Stimulated activated CD8-positive, alpha-beta memory T cell treated with anti-CD3 and anti-CD28 coated beads, Interleukin-4, amount 100 ng/mL, for 4 hours (primary cell): ENCODE measurements at regions not wholly inside any gene's neighbourhood (a gene's known extent, or its start where the extent isn't known, plus 50 kb on each side); places are given as distances from the start of the nearest gene placed in this dataset.

Experiments used
- DNase-seq, 2 donors: peaks; one replicate each; pipeline ENCODE4 v3.0.0-alpha.2; 2020; ENCODE audit warnings: low read depth in 2 of 2, low spot score in 1 of 2

GRCh38 chr4:26067035-26067434 is 153.0 kb downstream of the SMIM20 start:
- no peak for DNase-seq

DNA sequence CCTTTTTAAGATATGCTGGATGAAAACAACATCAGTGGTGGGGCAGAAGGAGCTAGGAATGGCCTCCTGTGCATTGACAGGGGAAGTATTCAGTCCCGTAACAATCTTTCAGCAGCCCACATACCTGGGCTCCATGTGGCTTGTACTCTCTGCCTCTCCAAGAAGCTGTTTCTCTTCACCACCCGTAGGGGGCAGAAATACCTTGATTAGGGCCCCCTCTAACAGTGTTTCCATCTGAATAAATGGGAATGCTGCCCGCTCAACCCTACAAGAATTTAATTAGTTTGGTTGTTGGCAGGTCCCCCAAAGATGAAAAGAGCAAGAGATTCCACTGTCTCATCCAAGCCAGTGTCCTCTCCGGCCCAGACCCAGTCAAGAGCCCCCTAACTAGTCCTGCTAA is 155.2 kb downstream of the SMIM20 start:
- no peak for DNase-seq

- no peak for DNase-seq
Measured at GRCh38 chr4:26071688-26072087, 157.7 kb downstream of the SMIM20 start.

- no peak for DNase-seq
Measured at GRCh38 chr4:26073886-26074560, 160.0 kb downstream of the SMIM20 start.

DNA sequence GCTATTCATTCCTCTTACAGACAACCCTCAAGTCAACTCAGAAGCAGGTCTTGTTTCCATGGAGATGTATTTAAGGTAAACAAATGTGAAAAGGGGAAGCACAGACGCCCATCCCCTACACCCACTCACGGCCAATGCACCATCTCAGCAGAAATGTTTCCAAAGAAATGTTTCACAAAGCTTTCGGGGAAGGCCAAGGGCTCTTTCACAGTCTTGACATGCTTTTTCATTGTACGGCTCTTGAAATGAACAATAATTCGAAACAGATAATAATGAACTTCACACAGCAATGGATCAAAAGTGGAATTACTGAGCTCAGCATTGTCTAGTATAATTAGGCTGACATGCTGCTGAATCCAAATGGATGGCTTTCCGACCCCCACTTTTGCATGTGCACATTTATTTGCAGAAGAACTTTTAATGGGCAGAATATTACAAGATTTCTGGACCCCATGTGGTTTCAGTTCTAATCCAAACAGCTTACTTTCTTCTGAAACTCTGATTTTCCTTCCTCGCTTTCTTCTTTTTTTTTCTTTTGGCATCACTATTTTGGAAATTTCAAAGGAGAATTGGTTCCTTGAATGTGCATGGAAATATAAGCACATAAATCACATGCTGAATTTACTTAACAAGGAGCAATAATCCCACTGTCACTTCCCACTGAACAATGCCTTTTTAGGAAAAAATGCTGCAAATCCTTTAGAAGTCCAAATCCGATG is 160.9 kb downstream of the SMIM20 start:
- DNase-seq, result peak in 1 of 2 donors; percentile 20

DNA sequence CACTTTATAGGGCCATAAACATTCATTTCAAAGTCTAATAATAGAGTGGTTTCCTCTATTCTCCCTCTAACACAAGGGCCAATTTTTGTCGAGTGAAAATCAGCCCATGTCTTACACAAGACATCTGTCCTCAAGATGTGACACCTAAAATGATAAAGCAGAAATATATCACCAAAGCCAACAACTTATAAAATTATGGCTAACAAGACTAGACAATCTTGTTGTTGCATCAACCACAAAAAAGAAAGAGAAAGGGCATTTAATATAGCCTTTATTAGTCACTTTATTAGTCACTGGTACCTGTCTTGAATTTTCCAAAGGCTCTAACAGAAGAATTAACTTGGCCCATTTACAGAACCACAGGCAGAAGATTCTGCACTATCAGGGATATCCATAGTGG is 161.6 kb downstream of the SMIM20 start:
- no peak for DNase-seq

DNA sequence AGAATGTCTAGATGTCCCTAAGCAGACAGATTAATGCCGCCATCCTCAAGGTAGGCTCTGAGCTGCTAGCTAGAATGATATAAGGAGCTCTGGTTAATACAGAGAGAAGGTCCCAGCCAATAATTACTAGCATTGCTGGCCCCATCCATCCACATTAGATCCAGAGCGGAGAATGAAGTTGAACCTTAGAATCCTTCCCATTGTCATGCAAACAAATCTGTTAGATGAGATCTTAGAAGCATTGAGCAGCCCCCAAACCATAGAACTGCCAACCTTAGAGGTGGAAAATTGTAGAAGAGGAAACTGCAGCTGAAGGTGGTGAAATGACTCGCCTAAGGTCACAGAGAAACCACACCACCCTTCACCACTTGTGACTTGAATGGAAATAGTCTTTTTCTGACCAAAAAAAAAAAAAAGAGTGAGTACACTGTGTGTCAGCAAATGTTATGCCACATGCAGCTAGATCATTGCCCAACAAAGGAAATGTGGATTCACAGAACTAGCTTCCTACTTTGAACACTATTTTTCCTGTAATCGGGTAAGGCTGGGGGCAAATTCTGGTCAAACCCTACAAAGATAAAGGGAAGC is 162.1 kb downstream of the SMIM20 start:
- no peak for DNase-seq

DNA sequence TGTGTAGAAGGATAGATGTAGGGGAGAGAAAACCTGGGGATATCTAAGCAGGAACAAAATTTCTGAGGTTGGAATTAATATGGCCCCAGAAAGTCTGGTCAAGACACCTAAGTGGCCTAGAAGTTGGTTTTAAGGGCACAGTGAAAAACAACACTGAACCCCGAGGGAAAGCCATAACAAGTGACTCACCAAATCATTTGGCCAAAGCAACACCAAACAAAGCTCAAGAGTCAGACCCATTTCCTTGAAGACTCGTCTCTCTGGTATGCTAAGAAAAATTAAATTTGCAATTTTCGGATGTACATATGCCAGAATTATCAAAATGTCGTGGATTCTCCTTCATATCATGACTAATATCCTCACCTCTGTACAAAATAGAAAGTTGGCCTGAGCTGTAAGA is 162.9 kb downstream of the SMIM20 start:
- DNase-seq, result no peak

DNA sequence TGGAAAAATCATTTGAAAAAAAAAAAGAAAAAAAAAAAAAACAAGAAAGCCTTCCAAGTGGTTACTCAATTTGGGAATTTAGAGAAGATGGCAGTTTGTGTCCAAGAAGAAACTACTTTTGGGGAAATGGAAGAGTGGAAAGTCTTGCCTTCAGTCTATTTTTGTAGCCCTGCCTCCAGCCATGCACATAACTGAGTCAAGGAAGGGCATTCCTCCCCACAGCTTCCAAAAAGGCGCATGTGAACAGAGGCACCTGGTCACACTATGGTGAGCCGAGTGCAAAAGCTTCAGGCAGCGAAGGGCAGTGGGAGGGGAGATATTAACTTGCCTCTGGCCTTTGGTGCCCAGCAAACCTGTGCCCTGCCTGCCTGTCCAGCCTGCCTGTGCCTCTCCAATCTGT is 163.7 kb downstream of the SMIM20 start:
- no peak for DNase-seq

DNA sequence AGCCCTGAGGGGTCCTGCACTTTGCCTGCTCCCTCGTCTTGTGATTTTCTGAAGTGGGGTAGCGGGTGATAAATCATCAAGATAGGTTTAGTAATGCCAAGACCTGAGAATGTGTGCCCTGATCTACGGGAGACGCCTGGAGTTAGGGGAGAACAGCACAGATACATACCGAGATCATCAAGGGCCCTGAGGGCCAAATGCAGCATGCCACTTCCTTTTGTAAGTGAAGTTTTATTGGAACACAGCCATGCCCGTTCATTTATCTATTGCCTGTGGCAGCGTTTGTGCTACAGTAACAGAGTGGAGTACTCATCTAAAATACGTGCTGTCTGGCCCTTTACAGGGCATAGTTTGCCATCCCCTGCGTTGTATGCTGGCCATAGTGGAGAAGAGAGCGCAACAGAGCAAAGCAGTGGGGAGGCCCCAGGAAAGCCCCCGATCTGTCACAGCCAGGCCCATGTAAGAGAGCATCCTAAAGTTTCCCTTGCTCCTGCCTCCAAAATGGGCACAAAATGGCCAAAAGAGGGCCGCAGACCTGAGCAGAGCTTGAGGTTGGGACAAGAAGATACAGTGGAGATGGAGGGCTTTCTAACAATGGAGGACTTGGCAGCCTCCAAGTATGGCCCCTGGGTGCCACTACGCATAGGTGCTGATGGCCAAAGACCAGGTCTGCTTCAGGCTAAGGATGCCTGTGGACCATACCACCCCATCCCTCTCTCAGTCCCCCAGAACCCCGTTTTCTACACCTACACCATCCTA is 167.0 kb downstream of the SMIM20 start:
- no peak for DNase-seq

DNA sequence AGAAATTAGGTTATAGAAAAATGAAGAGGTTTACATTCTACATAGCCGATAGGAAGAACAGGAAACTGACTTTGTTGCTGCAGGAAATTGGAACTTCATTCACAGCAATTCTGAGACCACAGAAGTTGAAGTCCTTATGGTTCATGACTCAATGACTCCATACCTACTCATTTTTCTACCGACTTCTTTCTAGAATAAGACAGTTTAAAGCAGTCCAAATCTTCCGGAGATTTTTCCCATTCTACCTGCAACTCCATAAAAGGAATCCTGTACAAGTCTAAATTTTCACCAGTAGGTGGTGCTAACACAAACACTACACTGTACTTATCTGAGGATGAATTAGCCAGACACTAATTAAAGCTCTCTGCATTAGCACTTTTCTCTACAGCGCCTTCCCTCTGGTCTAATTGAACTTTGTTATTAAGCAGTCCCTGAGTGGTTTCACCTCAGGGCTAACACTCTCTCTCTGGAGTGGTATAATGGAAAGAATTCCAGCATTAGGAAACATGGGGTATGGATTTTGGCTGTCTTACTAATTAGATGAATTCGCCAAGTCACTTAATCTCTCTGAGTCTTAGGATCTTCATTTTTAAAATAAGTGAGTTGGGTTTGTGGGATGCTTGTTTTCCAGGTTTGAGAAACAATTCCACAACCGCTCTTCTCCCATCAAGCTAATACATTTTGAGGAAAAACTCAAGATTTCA is 167.9 kb downstream of the SMIM20 start:
- no peak for DNase-seq

- no peak for DNase-seq
Measured at GRCh38 chr4:26082565-26082964, 168.5 kb downstream of the SMIM20 start.

- DNase-seq, result no peak
Measured at GRCh38 chr4:26083987-26084386, 170.0 kb downstream of the SMIM20 start.

DNA sequence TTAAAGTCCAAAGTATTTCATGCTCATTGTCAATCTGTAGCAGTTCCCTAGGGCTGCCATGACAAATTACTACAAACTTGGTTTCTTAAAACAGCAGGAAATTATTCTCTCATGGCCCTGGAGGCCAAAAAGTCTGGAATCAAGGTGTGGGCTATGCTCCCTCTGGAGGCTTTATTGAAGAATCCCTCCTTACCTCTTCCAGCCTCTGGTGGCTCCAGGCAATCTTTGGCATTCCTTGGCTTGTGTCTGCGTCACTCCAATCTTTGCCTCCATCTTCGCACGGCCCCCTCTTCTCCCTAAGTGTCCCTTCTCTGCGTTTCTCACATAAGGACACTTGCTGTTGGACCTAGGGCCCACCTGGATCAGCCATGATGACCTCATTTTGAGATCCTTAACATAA is 170.4 kb downstream of the SMIM20 start:
- no peak for DNase-seq

DNA sequence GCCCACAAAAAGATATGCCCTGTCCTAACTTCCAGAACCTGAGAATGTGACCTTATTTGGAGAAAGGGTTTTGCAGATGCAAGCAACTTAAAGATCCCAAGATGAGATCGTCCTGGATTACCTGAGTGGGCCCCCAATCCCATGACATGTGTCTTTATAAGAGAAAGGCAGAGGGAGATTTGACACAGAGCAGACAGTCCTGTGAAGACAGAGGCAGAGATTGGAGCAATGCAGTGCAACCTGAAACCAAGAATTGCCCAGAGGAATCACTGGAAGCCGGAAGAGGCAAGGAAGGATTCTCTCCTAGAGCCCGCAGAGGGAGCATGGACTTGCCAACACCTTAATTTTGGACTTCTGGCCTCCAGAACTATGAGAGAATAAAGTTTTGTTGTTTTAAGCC is 171.5 kb downstream of the SMIM20 start:
- DNase-seq, result no peak

DNA sequence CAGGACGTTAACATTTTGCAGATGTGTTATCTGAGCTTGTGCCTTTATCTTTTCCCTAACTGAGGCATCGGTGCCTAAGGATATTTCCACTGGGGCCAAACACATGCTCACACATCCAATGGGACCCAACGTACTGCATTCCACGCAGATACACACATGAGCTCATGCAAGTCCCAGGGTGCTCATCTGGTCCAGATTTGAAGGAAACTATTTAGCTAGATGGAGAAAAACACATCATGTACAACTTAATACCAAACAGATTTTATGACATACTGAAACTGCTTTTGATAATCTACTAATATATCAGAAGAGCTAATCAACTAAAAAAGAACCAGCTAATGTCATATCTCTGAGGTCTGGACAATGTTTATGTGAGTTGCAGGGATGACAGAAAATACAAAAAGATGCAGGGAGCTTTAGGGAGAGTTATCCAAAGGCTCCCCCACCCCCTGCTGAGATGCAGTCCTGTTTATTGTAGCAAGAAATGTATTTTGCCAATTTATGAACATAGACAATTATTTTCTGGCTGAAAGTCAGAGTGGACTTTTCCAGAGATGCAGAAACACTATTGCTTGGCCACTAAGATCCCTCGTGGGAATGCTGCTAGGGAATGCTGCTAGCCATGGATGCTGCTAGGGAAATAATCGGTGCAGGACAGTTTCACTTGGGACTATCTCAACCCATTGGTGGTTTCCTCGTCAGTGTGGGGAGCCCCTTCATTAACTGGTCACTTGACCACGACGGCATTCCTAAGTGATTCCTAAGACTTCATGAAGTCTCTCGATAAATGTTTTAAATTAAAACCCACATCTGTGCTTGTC is 172.8 kb downstream of the SMIM20 start:
- no peak for DNase-seq

DNA sequence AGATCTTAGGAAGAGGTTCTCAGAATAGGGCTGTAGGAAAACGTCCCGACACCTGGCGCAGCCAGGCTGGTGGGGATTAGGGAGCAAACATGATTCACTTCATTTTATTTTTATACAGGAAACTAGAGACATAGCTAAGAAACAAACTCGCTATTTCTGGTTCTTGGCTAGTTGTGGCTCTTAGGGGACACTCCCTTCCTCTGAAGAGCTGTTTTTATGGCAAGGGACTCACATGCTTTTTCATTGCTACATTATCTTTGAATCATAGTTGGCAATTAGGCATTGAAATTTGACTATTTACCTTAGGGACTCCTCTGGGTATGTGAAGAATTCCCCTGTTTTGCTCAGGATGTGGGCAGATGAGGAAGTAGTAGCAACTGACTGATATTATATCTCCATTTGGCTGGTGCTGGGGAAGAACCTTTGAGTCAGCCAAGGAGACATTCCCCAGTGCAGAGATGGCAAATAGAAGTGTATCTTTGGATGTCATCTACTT is 174.5 kb downstream of the SMIM20 start:
- no peak for DNase-seq

GRCh38 chr4:26093551-26093950 is 179.5 kb downstream of the SMIM20 start:
- DNase-seq, result no peak

- no peak for DNase-seq
Measured at GRCh38 chr4:26094076-26094475, 180.1 kb downstream of the SMIM20 start.

DNA sequence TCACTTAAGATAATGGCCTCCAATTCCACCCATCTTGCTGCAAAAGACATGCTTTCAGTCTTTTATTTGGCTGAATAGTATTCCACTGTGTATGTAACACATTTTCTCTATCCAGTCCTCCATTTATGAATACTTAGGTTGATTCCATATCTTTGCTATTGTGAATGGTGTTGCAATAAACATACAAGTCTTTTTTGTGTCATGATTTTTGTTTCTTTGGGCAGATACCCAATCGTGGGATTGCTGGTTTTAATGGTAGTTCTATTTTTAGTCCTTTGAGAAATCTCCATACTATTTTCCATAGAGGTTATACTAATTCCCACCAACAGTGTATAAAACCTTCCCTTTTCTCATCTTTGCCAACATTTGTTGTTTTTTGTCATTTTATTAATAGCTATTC is 180.9 kb downstream of the SMIM20 start:
- no peak for DNase-seq
